CD8-positive, alpha-beta memory T cell (primary cell): ENCODE measurements at regions not wholly inside any gene's neighbourhood (a gene's known extent, or its start where the extent isn't known, plus 50 kb on each side); places are given as distances from the start of the nearest gene placed in this dataset.
A peak's percentile ranks its signal among the peaks of the same experiment; 100 is the strongest.
"Not testable (repeated sequence)": the region's sequence is repeated elsewhere in the genome, so short reads cannot be mapped to it uniquely, and the experiment has no call there.

Experiments used
- CTCF ChIA-PET: fragments of 350-600 bp; sonication (Branson Sonifier 250); formaldehyde crosslinking; loops from one replicate; lab custom pipeline; 2021; ENCODE audit warnings: antibody characterized with exemption; lab: Charles Lee
- POLR2A ChIA-PET: fragments of 350-600 bp; sonication (Branson Sonifier 250); formaldehyde crosslinking; loops from one replicate; lab custom pipeline; 2021; ENCODE audit warnings: antibody characterized with exemption; lab: Charles Lee
- DNase-seq, 5 donors: peaks; one replicate each; pipeline versions ENCODE4 v3.0.0 to v3.0.0-alpha.2; 2020 to 2022; ENCODE audit warnings: mixed read lengths in 1 of 5
- H3K27ac ChIP-seq: one replicate; pipeline ENCODE4 v1.7.0; 2013; ENCODE audit warnings: low read depth, mild to moderate bottlenecking, low read length, moderate library complexity
- H3K27me3 ChIP-seq: 2 replicates; pipeline ENCODE4 v1.7.0; 2013; ENCODE audit warnings: low read length, mild to moderate bottlenecking; ENCODE audit not compliant: insufficient read depth, poor library complexity, severe bottlenecking
- H3K36me3 ChIP-seq: 2 replicates; pipeline ENCODE4 v1.7.0; 2013; ENCODE audit warnings: mild to moderate bottlenecking, low read length, moderate library complexity; ENCODE audit not compliant: insufficient read depth
- H3K4me1 ChIP-seq: 2 replicates; pipeline ENCODE4 v1.7.0; 2013; ENCODE audit warnings: mild to moderate bottlenecking, low read length, moderate library complexity; ENCODE audit not compliant: insufficient read depth
- H3K4me3 ChIP-seq: 2 replicates; pipeline ENCODE4 v1.7.0; 2013; ENCODE audit warnings: mild to moderate bottlenecking, low read length
- H3K9me3 ChIP-seq: 2 replicates; pipeline ENCODE4 v1.7.0; 2013; ENCODE audit warnings: mild to moderate bottlenecking, low read length
- H3K27ac Mint-ChIP-seq, 8 donors: one replicate each; pipeline ENCODE4 v1.8.0; 2020 to 2021; ENCODE audit warnings: mixed read lengths in 8 of 8, mild to moderate bottlenecking in 6 of 8, inconsistent platforms in 3 of 8, moderate library complexity in 3 of 8
- H3K27me3 Mint-ChIP-seq, 2 donors: one replicate each; pipeline ENCODE4 v1.8.0; 2020 to 2021; ENCODE audit warnings: mixed read lengths in 2 of 2, mild to moderate bottlenecking in 1 of 2, moderate library complexity in 1 of 2
- H3K36me3 Mint-ChIP-seq, 3 donors: one replicate each; pipeline ENCODE4 v1.8.0; 2020 to 2021; ENCODE audit warnings: mixed read lengths in 3 of 3, inconsistent platforms in 1 of 3, mild to moderate bottlenecking in 1 of 3
- H3K4me1 Mint-ChIP-seq, 3 donors: one replicate each; pipeline ENCODE4 v1.8.0; 2020 to 2021; ENCODE audit warnings: mixed read lengths in 3 of 3, inconsistent platforms in 1 of 3, mild to moderate bottlenecking in 1 of 3
- H3K4me3 Mint-ChIP-seq, 7 donors: one replicate each; pipeline ENCODE4 v1.8.0; 2020 to 2021; ENCODE audit warnings: mixed read lengths in 7 of 7, mild to moderate bottlenecking in 6 of 7, moderate library complexity in 4 of 7, inconsistent platforms in 2 of 7
- H3K9me3 Mint-ChIP-seq, 5 donors: one replicate each; pipeline ENCODE4 v1.8.0; 2020 to 2022; ENCODE audit warnings: mixed read lengths in 5 of 5, mild to moderate bottlenecking in 3 of 5, moderate library complexity in 2 of 5, inconsistent platforms in 1 of 5

DNA sequence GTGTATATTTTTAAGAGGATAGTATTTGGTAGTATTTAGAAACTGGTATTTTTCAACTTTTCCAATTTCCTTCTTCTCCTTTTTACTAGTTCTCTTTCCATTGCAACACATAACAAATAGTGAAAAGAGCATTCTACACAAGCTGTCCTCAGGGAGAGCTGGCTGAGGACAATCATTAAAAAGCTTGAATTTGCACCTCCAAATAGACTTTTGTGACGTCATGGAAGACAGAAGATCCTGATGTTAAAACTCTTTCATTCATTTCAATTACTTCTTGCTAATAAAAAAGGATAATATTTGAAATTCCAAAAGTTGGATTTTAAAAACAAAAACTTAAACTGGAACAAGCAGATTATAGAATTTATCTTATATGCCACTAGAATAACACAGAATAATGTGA lies 1356.3 kb downstream of the RPIA start:
- H3K27me3 ChIP-seq, H3K36me3 Mint-ChIP-seq, H3K27me3 Mint-ChIP-seq, H3K36me3 ChIP-seq, H3K4me3 Mint-ChIP-seq, POLR2A ChIA-PET, H3K4me1 Mint-ChIP-seq, H3K4me3 ChIP-seq, CTCF ChIA-PET, H3K9me3 ChIP-seq, H3K27ac Mint-ChIP-seq, H3K4me1 ChIP-seq, DNase-seq, H3K27ac ChIP-seq: not testable (repeated sequence)
- H3K9me3 Mint-ChIP-seq, result peaks cover 0 to 14% (median 2%) of the 10 kb centered on the region in 5 donors

DNA sequence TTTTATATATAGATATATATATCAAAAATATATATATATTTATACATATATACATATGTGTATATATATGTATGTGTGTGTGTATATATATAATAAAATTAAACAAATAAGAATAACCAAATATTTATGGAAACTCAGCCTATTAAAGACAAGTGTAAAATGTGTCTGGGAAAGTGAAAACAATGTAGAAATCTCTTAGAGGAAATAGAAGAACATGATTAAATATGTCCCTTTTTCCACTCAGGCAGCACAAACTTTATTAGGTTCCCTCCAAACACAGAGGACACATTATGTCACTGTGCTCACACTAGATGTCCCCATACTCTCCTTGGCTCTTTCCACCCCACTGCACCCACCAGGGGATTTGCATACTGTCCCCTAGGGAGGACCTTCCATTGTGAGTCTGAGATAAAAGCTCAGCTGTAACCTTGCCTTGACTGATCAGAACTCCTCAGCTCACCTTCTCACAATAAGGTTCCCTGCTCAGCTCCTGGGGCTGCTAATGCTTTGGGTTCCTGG lies 1360.7 kb downstream of the RPIA start:
- H3K9me3 ChIP-seq, H3K36me3 Mint-ChIP-seq, H3K27ac Mint-ChIP-seq: not testable (repeated sequence)

DNA sequence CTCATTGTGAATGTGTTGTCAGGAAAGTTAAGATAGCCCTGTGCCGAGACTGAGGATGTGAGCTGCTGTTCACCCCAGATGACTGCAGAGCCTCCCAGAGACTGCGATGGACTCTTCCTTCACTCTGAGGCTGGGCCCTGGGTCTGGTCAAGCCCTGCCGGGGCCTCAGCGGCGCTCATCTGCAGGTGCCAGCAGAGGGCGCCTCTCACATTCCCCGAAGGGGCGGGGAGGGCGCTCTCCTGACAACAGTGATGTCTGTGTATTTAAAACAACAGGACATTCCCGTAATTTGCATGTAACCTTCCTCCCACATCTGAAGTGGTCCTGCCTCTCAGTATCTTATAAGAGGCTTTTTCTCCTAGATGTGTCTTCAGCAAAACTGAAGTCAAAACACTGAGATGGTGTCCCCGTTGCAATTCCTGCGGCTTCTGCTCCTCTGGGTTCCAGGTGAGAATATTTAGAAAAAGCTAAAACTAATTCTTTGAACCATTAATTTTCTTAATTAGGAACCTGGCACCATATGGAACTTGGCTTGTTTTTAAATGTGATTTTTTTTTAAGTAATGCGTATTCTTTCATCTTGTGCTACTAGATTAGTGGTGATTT lies 1377.9 kb downstream of the RPIA start:
- H3K9me3 Mint-ChIP-seq, result peaks cover 2 to 9% (median 7%) of the 10 kb centered on the region in 5 donors
- no peaks in the 10 kb centered on the region for H3K36me3 Mint-ChIP-seq
- Histone ChIP-seq H3K4me3 (no peak overlapping the region), H3K36me3 (no peaks in the 10 kb centered on the region), H3K27me3 (no peaks in the 10 kb centered on the region), H3K27ac (no peak overlapping the region), H3K9me3 (no peaks in the 10 kb centered on the region), H3K4me1 (no peaks in the 10 kb centered on the region)
- no peak overlapping the region for H3K27ac Mint-ChIP-seq
- ChIA-PET CTCF (no interaction called here), POLR2A (no interaction called here)
- no peaks in the 10 kb centered on the region for H3K27me3 Mint-ChIP-seq
- no peak for DNase-seq
- H3K4me3 Mint-ChIP-seq, result no peak overlapping the region
- no peaks in the 10 kb centered on the region for H3K4me1 Mint-ChIP-seq

More for the DNA sequence above, 1360.7 kb downstream of the RPIA start:
- H3K27ac ChIP-seq, H3K27me3 ChIP-seq, H3K27me3 Mint-ChIP-seq, POLR2A ChIA-PET, H3K4me3 ChIP-seq, CTCF ChIA-PET, H3K4me1 ChIP-seq, DNase-seq, H3K4me1 Mint-ChIP-seq, H3K36me3 ChIP-seq, H3K4me3 Mint-ChIP-seq: not testable (repeated sequence)
- H3K9me3 Mint-ChIP-seq, result peaks cover 0 to 10% (median 3%) of the 10 kb centered on the region in 5 donors

DNA sequence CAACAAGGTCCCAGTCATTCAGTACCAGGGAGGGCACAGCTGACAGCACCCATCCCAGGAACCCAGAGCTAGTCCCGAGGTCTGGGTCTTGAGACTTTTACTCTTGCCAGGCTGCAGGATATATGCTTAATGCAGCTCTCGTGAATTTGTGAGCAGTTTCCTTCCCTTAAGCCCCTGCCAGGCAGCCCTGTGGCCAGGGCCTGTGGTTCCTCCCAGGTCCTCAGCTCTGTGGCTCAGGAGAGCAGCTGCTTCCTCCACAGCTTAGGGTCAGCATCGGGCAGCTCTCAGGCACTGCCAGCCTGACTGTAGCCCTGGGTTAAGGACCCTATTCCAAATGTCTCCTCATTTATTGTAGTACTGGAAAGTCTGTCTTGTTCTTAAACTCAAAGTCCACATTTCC lies 1384.8 kb downstream of the RPIA start:
- no peak overlapping the region for H3K4me3 ChIP-seq
- ChIA-PET POLR2A (no interaction called here), CTCF (no interaction called here)
- H3K27ac ChIP-seq, result no peak overlapping the region
- H3K27me3 ChIP-seq, result no peaks in the 10 kb centered on the region
- DNase-seq, result no peak
- Mint-ChIP-seq H3K4me3 (no peak overlapping the region), H3K27ac (peak overlapping the region in 1 of 8 donors; percentile 8), H3K9me3 (peaks cover 0 to 9% (median 5%) of the 10 kb centered on the region in 5 donors), H3K27me3 (peaks cover 2 to 4% of the 10 kb centered on the region in 2 donors), H3K4me1 (no peaks in the 10 kb centered on the region), H3K36me3 (no peaks in the 10 kb centered on the region)
- H3K4me1 ChIP-seq, result no peaks in the 10 kb centered on the region
- no peaks in the 10 kb centered on the region for H3K9me3 ChIP-seq
- H3K36me3 ChIP-seq, result no peaks in the 10 kb centered on the region

DNA sequence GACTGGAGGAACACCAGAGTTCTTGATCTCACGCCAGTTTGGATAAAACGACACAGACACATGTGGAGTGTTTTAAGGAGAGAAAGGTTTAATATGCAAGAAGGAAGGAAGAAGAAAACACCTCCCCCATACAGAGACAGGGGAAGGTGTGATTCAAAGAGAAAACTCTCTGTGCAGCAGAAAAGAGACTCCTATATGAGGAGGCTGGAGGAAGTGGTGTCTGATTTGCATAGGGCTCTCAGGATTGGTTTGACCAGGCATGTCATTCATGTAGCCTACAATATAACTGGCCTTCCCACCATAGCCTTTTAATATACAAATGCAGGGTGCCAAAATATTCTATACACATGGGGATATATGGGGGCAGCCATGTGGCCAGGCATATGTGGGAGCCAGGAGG lies 1386.5 kb downstream of the RPIA start:
- DNase-seq, result no peak
- POLR2A ChIA-PET, result no interaction called here
- H3K9me3 ChIP-seq, result no peaks in the 10 kb centered on the region
- H3K27ac Mint-ChIP-seq, result no peak overlapping the region
- H3K4me1 ChIP-seq, result no peaks in the 10 kb centered on the region
- H3K4me1 Mint-ChIP-seq, result no peaks in the 10 kb centered on the region
- H3K4me3 Mint-ChIP-seq, result no peak overlapping the region
- H3K9me3 Mint-ChIP-seq, result peaks cover 0 to 6% (median 5%) of the 10 kb centered on the region in 5 donors
- H3K36me3 Mint-ChIP-seq, result no peaks in the 10 kb centered on the region
- CTCF ChIA-PET, result no interaction called here
- no peak overlapping the region for H3K27ac ChIP-seq
- no peak overlapping the region for H3K4me3 ChIP-seq
- H3K36me3 ChIP-seq, result no peaks in the 10 kb centered on the region
- peaks cover 2 to 4% of the 10 kb centered on the region in 2 donors for H3K27me3 Mint-ChIP-seq
- no peaks in the 10 kb centered on the region for H3K27me3 ChIP-seq

DNA sequence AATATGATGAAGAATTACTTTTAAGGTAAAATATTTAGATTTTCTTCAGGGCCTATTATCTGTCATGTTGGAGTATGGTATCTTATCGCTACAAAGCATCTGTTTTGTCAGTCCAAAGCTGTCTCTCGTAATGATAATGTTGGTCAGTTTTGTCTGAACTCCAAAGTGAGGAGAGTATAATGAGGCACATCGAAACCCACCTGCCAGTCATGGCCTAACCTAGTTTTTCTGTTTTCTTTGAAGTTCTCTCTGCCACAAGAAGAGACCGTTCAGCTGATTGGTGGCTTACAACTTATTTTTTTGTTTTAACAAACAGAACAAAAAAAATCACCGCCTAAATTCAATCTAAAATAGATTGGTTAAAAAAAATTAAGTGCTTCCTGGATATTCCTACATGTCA lies 1387.9 kb downstream of the RPIA start:
- ChIA-PET POLR2A (no interaction called here), CTCF (no interaction called here)
- Mint-ChIP-seq H3K9me3 (peaks cover 0 to 7% (median 3%) of the 10 kb centered on the region in 5 donors), H3K27me3 (peaks cover 2 to 4% of the 10 kb centered on the region in 2 donors), H3K27ac (no peak overlapping the region), H3K4me3 (no peak overlapping the region), H3K36me3 (no peaks in the 10 kb centered on the region), H3K4me1 (no peaks in the 10 kb centered on the region)
- H3K27me3 ChIP-seq, result no peaks in the 10 kb centered on the region
- H3K27ac ChIP-seq, result no peak overlapping the region
- H3K4me3 ChIP-seq, result no peak overlapping the region
- DNase-seq, result no peak
- no peaks in the 10 kb centered on the region for H3K4me1 ChIP-seq
- no peaks in the 10 kb centered on the region for H3K36me3 ChIP-seq
- H3K9me3 ChIP-seq, result no peaks in the 10 kb centered on the region

DNA sequence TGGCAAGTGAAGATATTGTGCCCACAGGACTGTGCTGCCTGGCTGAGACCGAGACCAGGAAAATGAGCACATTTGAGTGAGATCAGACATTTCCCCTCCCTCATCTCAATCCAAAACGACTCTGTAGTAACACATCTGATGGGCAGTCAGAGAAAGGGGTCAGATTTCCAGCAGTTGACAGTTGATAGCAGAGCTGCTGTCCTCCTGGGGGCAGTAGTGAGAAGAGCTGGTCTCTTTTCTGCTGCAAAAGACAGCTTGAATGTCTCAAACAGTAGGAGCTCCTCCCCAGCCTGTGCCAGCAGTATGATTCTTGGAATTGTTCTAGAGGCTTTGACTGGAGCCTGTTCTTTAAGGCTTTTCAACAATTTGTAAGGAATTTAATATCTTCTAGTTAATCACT lies 1396.3 kb downstream of the RPIA start:
- H3K27me3 ChIP-seq, H3K9me3 ChIP-seq, H3K36me3 ChIP-seq, H3K4me3 Mint-ChIP-seq, H3K36me3 Mint-ChIP-seq, H3K4me1 ChIP-seq, H3K9me3 Mint-ChIP-seq, H3K27ac ChIP-seq, H3K27ac Mint-ChIP-seq, DNase-seq, H3K4me1 Mint-ChIP-seq, CTCF ChIA-PET, POLR2A ChIA-PET, H3K4me3 ChIP-seq, H3K27me3 Mint-ChIP-seq: not testable (repeated sequence)

DNA sequence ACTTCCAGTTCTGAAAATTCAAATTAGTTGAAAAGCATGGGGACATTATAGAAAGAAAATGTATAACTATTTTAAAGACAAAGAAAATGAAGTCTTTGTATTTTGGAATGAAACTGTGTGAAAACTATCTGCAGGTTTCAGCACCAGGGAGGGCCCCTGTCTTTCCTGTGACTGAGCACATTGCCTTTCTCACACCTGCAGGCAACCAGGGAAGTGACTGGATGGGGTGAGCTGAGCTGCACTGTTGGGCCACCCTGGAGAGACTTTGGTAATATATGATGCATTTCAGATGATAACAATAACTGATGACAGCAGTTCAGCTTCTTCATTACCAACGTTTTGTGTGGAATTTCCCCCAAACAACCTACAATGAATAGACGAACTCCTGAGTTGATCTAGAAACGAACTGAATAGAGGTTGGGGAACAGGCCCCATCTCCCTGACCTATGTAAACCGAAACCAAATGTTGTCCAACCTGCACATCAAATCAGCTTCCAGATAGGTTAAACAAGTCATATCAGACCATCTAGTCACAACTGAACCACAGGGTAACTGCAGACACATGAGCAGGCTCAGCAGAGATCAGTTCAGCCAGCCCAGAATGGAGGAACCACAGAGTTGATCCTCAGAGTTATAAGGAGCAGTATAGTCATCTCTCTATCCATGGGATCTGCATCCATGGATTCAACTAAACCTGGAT lies 1402.2 kb downstream of the RPIA start:
- H3K36me3 ChIP-seq, H3K27me3 Mint-ChIP-seq, POLR2A ChIA-PET, H3K4me1 ChIP-seq, H3K9me3 Mint-ChIP-seq, DNase-seq, H3K27me3 ChIP-seq, H3K27ac ChIP-seq, H3K4me1 Mint-ChIP-seq, H3K4me3 ChIP-seq, H3K9me3 ChIP-seq, H3K4me3 Mint-ChIP-seq, H3K36me3 Mint-ChIP-seq, CTCF ChIA-PET, H3K27ac Mint-ChIP-seq: not testable (repeated sequence)
